Small intestine (tissue), 7 donors: ENCODE measurements at regions not wholly inside any gene's neighbourhood (a gene's known extent, or its start where the extent isn't known, plus 50 kb on each side); places are given as distances from the start of the nearest gene placed in this dataset.
A peak's percentile ranks its signal among the peaks of the same experiment; 100 is the strongest.
"Not testable (repeated sequence)": the region's sequence is repeated elsewhere in the genome, so short reads cannot be mapped to it uniquely, and the experiment has no call there.

Experiments used
- DNase-seq, 2 donors: peaks; one replicate each; pipeline versions ENCODE4 v3.0.0 to v3.0.0-alpha.2; 2013
- FAIRE-seq: peaks from 2 replicates; lab custom pipeline; 2012; peaks lifted over from hg19 to GRCh38; lab: Jason Lieb, UNC
- H3K27ac ChIP-seq, 3 donors: one replicate each; pipeline ENCODE4 v1.5.1; 2013; ENCODE audit warnings: low read length in 2 of 3, mild to moderate bottlenecking in 2 of 3, control low read depth in 1 of 3, inconsistent platforms in 1 of 3, low read depth in 1 of 3, moderate library complexity in 1 of 3
- H3K27me3 ChIP-seq, 3 donors: one replicate each; pipeline ENCODE4 v1.6.1; 2013; ENCODE audit warnings: low read length in 3 of 3, inconsistent platforms in 1 of 3; ENCODE audit not compliant: control insufficient read depth in 3 of 3, insufficient read depth in 3 of 3
- H3K36me3 ChIP-seq, 3 donors: one replicate each; pipeline ENCODE4 v1.6.1; 2013; ENCODE audit warnings: low read length in 3 of 3, inconsistent platforms in 1 of 3, low read depth in 1 of 3, mild to moderate bottlenecking in 1 of 3, moderate library complexity in 1 of 3; ENCODE audit not compliant: control insufficient read depth in 3 of 3, insufficient read depth in 2 of 3
- H3K4me1 ChIP-seq, 3 donors: one replicate each; pipeline ENCODE4 v1.6.1; 2013; ENCODE audit warnings: low read length in 2 of 3, inconsistent platforms in 1 of 3, low read depth in 1 of 3, mild to moderate bottlenecking in 1 of 3, moderate library complexity in 1 of 3; ENCODE audit not compliant: control insufficient read depth in 3 of 3, insufficient read depth in 2 of 3
- H3K4me3 ChIP-seq, 3 donors: one replicate each; pipeline ENCODE4 v1.5.1; 2013; ENCODE audit warnings: low read length in 3 of 3, control low read depth in 1 of 3, inconsistent platforms in 1 of 3, low read depth in 1 of 3, mild to moderate bottlenecking in 1 of 3, moderate library complexity in 1 of 3
- H3K9me3 ChIP-seq, 2 donors: one replicate each; pipeline ENCODE4 v1.6.1; 2013; ENCODE audit warnings: low read depth in 1 of 2, low read length in 1 of 2; ENCODE audit not compliant: control insufficient read depth in 2 of 2, insufficient read depth in 1 of 2
- WGBS, 3 donors: extraction: QIAGEN DNeasy Blood & Tissue Kit; methylation state at CpG; one replicate each; pipeline ENCODE4 v1.1.7; 2013; 5-methylcytosine and 5-hydroxymethylcytosine counted together
- donor health status: healthy with polysubstance abuse.
- donor health status: control.
- donor health status: control.
- donor health status: Bipolar disorder and iron deficiency.
- donor health status: healthy.

DNA sequence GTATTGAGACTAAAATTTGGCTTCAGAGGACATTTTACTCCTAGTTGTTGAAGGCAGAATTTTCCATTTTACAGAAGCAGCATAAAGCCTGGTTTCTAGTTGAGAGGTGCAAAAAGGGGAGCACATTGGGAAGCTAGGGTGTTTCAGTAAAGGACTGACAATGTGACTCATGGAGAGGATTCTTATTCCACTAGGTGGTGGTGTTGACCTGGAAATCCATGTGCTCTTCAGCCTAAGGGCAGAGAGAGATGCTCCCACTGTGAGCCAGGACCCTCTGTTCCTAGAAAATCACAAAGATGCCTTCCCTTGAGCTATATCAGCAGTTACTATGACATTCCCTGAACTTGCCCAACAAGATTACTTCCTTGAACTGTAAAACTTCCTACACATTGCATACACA, 687.8 kb downstream of the IPMK start:
- Histone ChIP-seq H3K27ac (no peak overlapping the region), H3K27me3 (no peaks in the 10 kb centered on the region), H3K36me3 (no peaks in the 10 kb centered on the region), H3K4me1 (no peaks in the 10 kb centered on the region), H3K4me3 (no peak overlapping the region), H3K9me3 (peaks cover 0 to 3% of the 10 kb centered on the region in 2 donors)
- peak; percentile 42 to 49 for DNase-seq
- FAIRE-seq: no peak

DNA sequence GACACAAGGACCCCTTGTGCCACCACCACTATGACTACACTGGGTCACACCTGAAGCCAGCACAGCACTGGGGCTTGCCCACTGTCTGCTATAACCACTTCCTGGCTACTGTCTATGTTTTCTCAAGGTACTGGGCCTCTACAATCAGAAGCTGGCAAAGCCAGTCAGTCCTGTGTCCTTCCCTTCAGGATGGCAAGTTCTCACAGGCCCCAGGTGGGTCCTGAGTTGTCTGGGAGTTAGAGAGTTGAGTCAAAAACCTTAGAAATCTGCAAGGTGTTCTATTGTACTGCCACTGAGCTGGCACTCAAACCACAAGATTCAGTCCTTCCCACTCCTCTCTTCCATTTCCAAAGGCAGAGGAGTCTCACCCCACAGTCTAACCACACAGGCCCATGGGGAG, 705.5 kb downstream of the IPMK start:
- Histone ChIP-seq H3K27ac (no peak overlapping the region), H3K36me3 (no peaks in the 10 kb centered on the region), H3K27me3 (no peaks in the 10 kb centered on the region), H3K9me3 (peaks cover 0 to 7% of the 10 kb centered on the region in 2 donors), H3K4me3 (no peak overlapping the region), H3K4me1 (no peaks in the 10 kb centered on the region)
- DNase-seq (no peak), FAIRE-seq (no peak)

DNA sequence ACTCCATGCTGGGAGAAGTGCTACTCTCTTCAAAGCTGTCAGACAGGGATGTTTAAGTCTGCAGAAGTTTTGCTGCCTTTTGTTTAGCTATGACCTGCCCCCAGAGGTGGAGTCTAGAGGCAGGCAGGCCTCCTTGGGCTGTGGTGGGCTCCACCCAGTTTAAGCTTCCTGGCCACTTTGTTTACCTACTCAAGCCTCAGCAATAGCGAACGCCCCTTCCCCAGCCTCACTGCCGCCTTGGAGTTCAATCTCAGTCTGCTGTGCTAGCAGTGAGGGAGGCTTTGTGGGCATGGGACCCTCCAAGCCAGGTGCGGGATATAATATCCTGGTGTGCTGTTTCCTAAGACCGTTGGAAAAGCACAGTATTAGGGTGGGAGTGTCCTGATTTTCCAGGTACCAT, 715.9 kb downstream of the IPMK start:
- not testable (repeated sequence) for H3K36me3 ChIP-seq, H3K27me3 ChIP-seq, DNase-seq, H3K4me1 ChIP-seq, FAIRE-seq, H3K4me3 ChIP-seq, H3K9me3 ChIP-seq, H3K27ac ChIP-seq
- 79 to 84% (median 80%) methylated on average over 5 of the region's 5 CpGs for WGBS, 3 donors

DNA sequence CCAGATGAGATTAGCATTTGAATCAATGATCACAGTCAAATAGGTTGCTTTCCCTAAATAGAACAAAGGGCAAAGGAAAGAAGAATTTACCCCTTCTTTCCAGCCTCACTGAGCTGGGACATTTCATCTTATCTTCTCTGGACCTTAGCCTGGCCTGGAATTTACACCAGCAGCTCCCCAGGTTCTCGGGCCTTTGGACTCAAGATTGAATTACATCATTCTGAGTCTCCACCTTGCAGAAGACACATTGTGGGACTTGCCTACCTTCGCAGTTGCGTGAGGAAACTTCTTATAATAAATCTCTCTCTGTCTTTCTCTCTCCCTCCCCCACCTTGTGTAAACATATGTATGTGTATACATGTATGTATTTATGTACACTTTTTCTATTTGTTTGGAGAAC, 732.4 kb downstream of the IPMK start:
- 18 to 50% (median 30%) methylated on average over 3 of the region's 3 CpGs for WGBS, 3 donors
- Histone ChIP-seq H3K4me3 (no peak overlapping the region), H3K9me3 (peaks cover 0 to 2% of the 10 kb centered on the region in 2 donors), H3K27ac (no peak overlapping the region), H3K4me1 (no peaks in the 10 kb centered on the region), H3K27me3 (no peaks in the 10 kb centered on the region), H3K36me3 (no peaks in the 10 kb centered on the region)
- FAIRE-seq: no peak
- peak; percentile 76 to 81 for DNase-seq

DNA sequence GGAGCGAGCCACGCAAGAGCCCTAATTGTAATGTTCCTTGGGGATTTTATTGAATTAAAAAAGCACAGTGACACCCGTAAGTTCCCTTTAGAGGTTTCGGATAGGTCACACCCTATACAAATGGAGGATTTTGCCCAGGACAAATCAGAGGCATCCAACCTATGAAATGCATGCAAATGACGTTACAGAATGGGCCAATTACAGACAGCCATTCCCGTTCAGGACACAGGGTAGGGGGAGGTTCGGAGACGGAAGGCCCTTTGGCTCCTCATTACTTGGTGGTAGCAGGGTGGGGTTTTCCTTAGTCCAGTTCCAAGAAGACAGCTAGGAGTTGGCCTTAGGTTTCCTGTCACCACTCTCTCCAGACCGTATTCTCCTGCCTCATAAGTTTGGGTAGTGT, 754.1 kb downstream of the IPMK start:
- DNase-seq: no peak
- Histone ChIP-seq H3K4me1 (no peaks in the 10 kb centered on the region), H3K36me3 (no peaks in the 10 kb centered on the region), H3K27ac (no peak overlapping the region), H3K27me3 (no peaks in the 10 kb centered on the region), H3K4me3 (no peak overlapping the region), H3K9me3 (no peaks in the 10 kb centered on the region)
- no peak for FAIRE-seq
- 81 to 83% (median 81%) methylated on average over 9 of the region's 9 CpGs for WGBS, 3 donors

DNA sequence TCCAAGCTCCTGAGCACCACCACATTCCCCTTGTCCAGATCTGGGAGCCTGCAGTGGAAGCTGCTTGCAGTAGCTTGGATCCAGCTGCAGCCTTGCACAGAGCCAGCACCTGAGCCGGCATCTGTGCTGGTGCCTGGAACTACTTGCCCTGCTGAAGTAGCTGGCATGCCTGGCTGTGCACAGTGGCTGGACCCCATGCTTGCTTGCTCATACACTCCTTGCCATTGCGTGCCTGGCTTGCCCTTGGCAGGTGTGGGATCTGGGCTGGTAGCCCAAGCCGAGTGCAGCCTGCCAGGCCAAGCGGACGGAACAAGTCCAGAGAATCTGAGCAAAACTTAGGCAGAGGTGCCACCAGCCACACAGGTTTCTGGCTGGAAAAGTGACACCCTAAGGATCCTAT, 759.9 kb downstream of the IPMK start:
- H3K36me3 ChIP-seq: no peaks in the 10 kb centered on the region
- WGBS, 3 donors: 66 to 82% (median 72%) methylated on average over 5 of the region's 5 CpGs
- no peak for DNase-seq
- H3K9me3 ChIP-seq: peaks cover 0 to 11% of the 10 kb centered on the region in 2 donors
- H3K4me3 ChIP-seq: no peak overlapping the region
- no peaks in the 10 kb centered on the region for H3K27me3 ChIP-seq
- no peaks in the 10 kb centered on the region for H3K4me1 ChIP-seq
- FAIRE-seq: no peak
- H3K27ac ChIP-seq: no peak overlapping the region

DNA sequence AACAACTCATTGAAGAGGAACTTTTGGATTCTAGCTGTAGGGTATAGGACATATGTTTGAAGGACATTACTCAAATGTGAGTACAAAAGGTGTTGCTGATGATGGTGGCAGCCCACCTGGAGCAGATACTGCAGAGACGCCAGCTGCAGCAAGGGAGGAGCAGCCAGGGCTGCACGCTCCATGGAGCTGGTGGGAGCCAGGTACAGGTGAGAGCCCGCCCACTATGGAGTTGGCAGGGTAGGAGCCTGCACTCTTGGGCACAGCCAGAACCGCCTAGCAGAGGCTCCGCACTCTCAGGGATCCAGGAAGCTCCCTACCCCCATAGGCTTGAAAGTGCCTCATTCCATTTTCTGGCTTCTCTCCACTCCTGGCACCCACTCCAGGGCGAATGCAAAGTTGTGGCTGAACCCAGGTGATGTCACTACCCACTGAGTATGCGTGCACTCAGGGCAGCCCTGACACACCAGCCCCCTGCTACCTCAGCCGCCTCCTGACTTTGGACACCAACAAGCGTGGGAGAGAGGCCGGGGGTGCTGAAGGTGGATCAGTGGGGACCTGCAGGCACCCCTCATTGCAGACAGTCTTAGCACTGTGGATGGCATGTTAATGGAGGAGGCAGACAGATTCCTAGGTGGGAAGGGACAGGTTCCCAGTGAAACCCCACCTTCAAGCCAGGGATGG, 761.1 kb downstream of the IPMK start:
- H3K4me3 ChIP-seq: no peak overlapping the region
- FAIRE-seq (no peak), DNase-seq (no peak)
- no peak overlapping the region for H3K27ac ChIP-seq
- H3K36me3 ChIP-seq: no peaks in the 10 kb centered on the region
- no peaks in the 10 kb centered on the region for H3K27me3 ChIP-seq
- H3K4me1 ChIP-seq: no peaks in the 10 kb centered on the region
- 71 to 81% (median 75%) methylated on average over 10 of the region's 10 CpGs for WGBS, 3 donors
- H3K9me3 ChIP-seq: peaks cover 0 to 11% of the 10 kb centered on the region in 2 donors

DNA sequence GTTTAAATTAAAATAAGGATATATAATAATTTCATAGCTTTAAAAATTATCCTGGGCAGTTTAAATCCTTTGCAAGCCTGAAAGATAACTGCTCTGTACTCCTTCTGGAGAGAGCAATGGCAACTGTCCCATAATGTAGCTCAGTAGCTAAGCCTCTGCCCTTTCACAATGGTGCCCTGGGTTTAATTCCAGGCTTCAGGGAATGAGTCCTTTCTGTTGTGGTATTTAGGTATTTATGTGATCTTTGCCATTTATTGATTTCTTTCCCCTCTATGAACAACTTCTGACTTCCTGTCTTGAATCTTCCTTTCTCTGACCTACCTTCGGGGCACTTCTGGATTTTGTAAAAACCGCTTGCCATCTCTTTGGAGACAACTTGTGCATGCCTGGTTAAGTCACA, 773.2 kb downstream of the IPMK start:
- no peak for DNase-seq
- Histone ChIP-seq H3K27me3 (no peaks in the 10 kb centered on the region), H3K4me3 (no peak overlapping the region), H3K27ac (no peak overlapping the region), H3K9me3 (no peaks in the 10 kb centered on the region), H3K36me3 (no peaks in the 10 kb centered on the region), H3K4me1 (no peaks in the 10 kb centered on the region)
- no peak for FAIRE-seq
- 55 to 76% (median 69%) methylated on average over 2 of the region's 2 CpGs for WGBS, 3 donors

DNA sequence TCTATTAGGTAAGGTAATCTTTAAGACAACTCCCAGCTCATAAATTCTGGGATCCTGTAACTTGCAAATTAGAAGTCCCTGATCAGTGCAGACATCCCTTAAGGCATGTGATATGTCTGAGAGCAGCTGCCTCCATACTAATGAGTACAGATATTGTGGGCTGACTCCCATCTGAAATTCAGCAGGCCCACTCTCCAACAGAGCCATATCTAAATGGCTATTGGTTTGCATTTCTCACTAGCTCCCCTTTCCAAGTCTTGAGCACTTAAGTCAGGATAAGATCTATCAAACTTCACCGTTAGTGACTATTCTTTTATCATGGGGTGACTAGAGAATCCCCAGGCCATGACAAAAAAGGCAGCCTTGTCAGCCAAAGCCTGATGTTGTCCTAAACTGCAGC, 785.4 kb downstream of the IPMK start:
- H3K4me3 ChIP-seq: no peak overlapping the region
- no peaks in the 10 kb centered on the region for H3K27me3 ChIP-seq
- H3K36me3 ChIP-seq: no peaks in the 10 kb centered on the region
- H3K27ac ChIP-seq: no peak overlapping the region
- H3K9me3 ChIP-seq: no peaks in the 10 kb centered on the region
- no peaks in the 10 kb centered on the region for H3K4me1 ChIP-seq
- DNase-seq (no peak), FAIRE-seq (no peak)
- 29 to 39% (median 31%) methylated on average over 1 of the region's 1 CpG for WGBS, 3 donors
